ENCODE measurements at regions not wholly inside any gene's neighbourhood (a gene's known extent, or its start where the extent isn't known, plus 50 kb on each side); places are given as distances from the start of the nearest gene placed in this dataset.

DNA sequence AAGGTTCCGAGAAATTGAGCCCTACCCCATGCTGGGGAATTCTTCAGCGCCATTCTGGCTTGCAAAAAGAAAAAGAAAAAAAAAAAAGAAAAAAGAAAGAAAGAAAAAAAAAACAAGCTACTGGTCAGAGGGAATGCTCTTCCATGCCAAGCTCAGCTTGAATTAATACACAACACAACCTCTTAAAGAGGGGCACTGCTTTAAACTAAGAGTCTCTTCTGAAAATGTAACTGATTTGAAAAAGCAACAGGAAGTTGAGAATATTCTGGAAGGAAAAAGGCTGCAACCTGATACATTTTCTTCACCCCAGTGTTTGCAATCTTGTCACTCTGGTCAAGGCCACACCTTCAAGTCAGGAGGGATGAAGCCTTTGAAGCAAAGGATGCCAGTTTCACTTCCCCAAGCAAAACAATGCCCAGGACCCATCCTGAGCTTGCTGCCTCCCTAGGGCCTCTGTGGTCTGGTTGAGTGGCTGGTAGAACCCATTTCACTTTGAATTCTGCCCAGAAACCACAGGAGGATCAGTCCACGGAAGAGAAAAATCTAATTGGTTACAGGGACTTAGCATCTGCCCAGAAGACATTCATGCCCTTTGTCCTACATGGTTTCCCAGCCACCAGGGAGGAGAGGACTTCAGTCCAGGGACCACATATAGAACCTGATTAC, 389.7 kb downstream of the SOX9 start:
- no peaks in the 10 kb centered on the region for H3K9me3 ChIP-seq (ENCODE audit: control insufficient read depth in 1 of 2, low read length in 2 of 2)
- H3K36me3 Mint-ChIP-seq: no peaks in the 10 kb centered on the region
- H3K27me3 Mint-ChIP-seq: peaks cover 1 to 4% of the 10 kb centered on the region in 2 donors
- no peak overlapping the region for H3K27ac ChIP-seq (ENCODE audit: low read depth, low read length)
- intact Hi-C loops (cut with micrococcal nuclease): no loop called here
- no peaks in the 10 kb centered on the region for H3K36me3 ChIP-seq (ENCODE audit: insufficient read depth, low read length)
- H3K27me3 ChIP-seq (ENCODE audit: insufficient read depth, low read length): no peaks in the 10 kb centered on the region
- no peak overlapping the region for H3K4me3 ChIP-seq (ENCODE audit: low read length in 2 of 2)
- ChIA-PET POLR2A (ENCODE audit: partially characterized antibody) (no interaction called here), CTCF (ENCODE audit: partially characterized antibody) (interaction anchor here (1.1 kb wide), 1 partner anchor 46 kb away, joined by 3 read pairs; no protein-coding TSS in a partner anchor)
- H3K9me3 Mint-ChIP-seq: peaks cover 0 to 9% (median 0%) of the 10 kb centered on the region in 8 donors
- H3K4me3 Mint-ChIP-seq: no peak overlapping the region
- no peak overlapping the region for H3K27ac Mint-ChIP-seq
- H3K4me1 Mint-ChIP-seq: peaks cover 0 to 11% (median 0%) of the 10 kb centered on the region in 4 donors
- DNase-seq: no peak
- H3K4me1 ChIP-seq (ENCODE audit: insufficient read depth, low read length): no peaks in the 10 kb centered on the region

DNA sequence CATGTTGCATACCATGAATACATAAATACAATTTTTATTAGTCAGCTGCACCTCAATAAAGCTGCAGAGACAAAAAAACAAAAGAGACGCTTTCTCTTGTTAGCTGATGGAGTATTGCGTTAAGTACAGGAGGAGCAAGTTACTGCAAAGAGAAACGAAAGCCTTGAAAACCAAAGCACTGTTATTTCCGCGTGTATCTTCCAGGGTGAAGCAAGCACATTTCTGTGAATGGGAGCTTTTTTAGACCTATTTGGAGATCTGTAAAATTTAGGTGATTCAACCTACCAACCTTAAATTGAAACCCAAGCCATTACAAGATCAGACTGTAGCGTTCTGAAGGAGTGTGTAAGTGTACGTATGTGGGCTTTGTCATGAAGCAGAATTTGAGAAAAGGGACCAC, 390.4 kb downstream of the SOX9 start:
- intact Hi-C loops (cut with micrococcal nuclease): no loop called here
- no peaks in the 10 kb centered on the region for H3K27me3 ChIP-seq (ENCODE audit: insufficient read depth, low read length)
- Mint-ChIP-seq H3K4me1 (peaks cover 0 to 11% (median 0%) of the 10 kb centered on the region in 4 donors), H3K36me3 (no peaks in the 10 kb centered on the region), H3K4me3 (no peak overlapping the region), H3K27ac (no peak overlapping the region), H3K9me3 (peaks cover 0 to 4% (median 0%) of the 10 kb centered on the region in 8 donors), H3K27me3 (peaks cover 4 to 5% of the 10 kb centered on the region in 2 donors)
- no peak overlapping the region for H3K27ac ChIP-seq (ENCODE audit: low read depth, low read length)
- CTCF ChIA-PET (ENCODE audit: partially characterized antibody): no interaction called here
- no peaks in the 10 kb centered on the region for H3K9me3 ChIP-seq (ENCODE audit: control insufficient read depth in 1 of 2, low read length in 2 of 2)
- H3K4me1 ChIP-seq (ENCODE audit: insufficient read depth, low read length): no peaks in the 10 kb centered on the region
- no peak overlapping the region for H3K4me3 ChIP-seq (ENCODE audit: low read length in 2 of 2)
- DNase-seq: no peak
- POLR2A ChIA-PET (ENCODE audit: partially characterized antibody): no interaction called here
- no peaks in the 10 kb centered on the region for H3K36me3 ChIP-seq (ENCODE audit: insufficient read depth, low read length)

DNA sequence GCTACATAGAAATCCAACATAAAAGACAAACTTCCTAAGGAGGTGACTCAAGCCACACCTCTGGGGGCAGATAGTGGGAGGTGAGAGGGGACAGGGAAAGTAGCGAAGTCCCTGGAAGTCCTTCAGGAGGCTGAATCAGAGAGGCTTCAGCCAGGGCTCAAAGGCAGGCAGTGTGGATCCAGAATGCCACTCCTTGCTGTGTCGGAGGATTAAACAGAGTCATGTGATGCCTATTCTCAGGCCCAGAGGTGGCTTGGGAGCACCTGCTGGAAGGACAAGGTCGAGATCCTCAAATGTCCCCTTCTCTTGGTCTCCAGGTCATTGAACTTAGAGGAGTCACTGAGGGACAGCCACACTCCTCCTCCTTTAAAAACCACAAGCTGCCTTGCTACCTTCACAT, 391.1 kb downstream of the SOX9 start:
- ChIA-PET POLR2A (ENCODE audit: partially characterized antibody) (no interaction called here), CTCF (ENCODE audit: partially characterized antibody) (no interaction called here)
- no peak overlapping the region for H3K4me3 Mint-ChIP-seq
- H3K4me1 Mint-ChIP-seq: peaks cover 0 to 11% (median 0%) of the 10 kb centered on the region in 4 donors
- Histone ChIP-seq H3K27ac (ENCODE audit: low read depth, low read length) (no peak overlapping the region), H3K27me3 (ENCODE audit: insufficient read depth, low read length) (no peaks in the 10 kb centered on the region), H3K36me3 (ENCODE audit: insufficient read depth, low read length) (no peaks in the 10 kb centered on the region), H3K9me3 (ENCODE audit: control insufficient read depth in 1 of 2, low read length in 2 of 2) (no peaks in the 10 kb centered on the region), H3K4me3 (ENCODE audit: low read length in 2 of 2) (no peak overlapping the region), H3K4me1 (ENCODE audit: insufficient read depth, low read length) (no peaks in the 10 kb centered on the region)
- H3K9me3 Mint-ChIP-seq: peaks cover 0 to 2% (median 0%) of the 10 kb centered on the region in 8 donors
- H3K27me3 Mint-ChIP-seq: peaks cover 4 to 5% of the 10 kb centered on the region in 2 donors
- H3K27ac Mint-ChIP-seq: no peak overlapping the region
- no peaks in the 10 kb centered on the region for H3K36me3 Mint-ChIP-seq
- DNase-seq: no peak
- intact Hi-C loops (cut with micrococcal nuclease): no loop called here

DNA sequence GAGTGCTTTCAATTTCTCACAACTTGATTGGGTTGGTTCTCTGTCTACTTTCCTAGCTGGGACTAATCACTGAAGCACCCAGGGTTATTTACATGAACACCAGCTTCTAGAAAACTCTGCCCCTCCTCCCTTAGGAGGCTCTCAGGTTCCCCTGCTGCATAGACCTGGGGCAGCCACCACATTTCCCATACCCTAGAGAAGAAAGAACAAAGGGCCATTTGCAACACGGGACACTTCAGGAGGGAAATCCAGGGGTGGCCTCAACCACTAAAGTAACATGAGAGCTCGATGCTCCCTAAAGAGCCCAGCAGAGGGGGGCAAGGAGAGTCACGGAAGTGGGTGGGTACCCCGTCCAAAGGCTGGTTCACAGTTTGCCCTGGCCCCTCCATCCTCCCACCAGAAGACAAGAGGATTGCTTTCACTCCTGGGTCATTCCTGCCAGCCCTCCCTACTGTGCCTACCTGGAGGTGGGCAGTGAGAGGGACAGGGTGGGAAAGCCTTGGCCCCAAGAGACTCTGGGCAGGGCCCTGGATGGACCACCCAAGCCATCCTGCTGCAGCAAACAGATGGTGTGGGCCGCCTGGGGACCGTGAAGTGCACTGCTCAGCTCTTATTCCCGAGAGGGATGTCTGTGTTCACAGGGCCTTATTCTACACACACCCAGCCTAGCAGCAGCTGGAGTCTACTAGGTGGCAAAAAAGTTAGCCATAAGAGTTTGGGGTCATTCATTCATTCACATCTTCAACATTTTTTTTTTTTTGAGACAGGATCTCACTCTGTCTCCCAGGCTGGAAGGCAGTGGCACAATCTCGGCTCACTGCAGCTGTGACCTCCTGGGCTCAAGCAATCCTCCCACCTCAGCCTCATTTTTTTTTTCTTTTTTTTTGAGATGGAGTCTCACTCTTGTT, 392.1 kb downstream of the SOX9 start:
- no peak overlapping the region for H3K4me3 Mint-ChIP-seq
- peaks cover 4 to 5% of the 10 kb centered on the region in 2 donors for H3K27me3 Mint-ChIP-seq
- Histone ChIP-seq H3K4me3 (ENCODE audit: low read length in 2 of 2) (no peak overlapping the region), H3K36me3 (ENCODE audit: insufficient read depth, low read length) (no peaks in the 10 kb centered on the region), H3K27ac (ENCODE audit: low read depth, low read length) (no peak overlapping the region), H3K9me3 (ENCODE audit: control insufficient read depth in 1 of 2, low read length in 2 of 2) (no peaks in the 10 kb centered on the region), H3K27me3 (ENCODE audit: insufficient read depth, low read length) (no peaks in the 10 kb centered on the region), H3K4me1 (ENCODE audit: insufficient read depth, low read length) (no peaks in the 10 kb centered on the region)
- peaks cover 0 to 11% (median 0%) of the 10 kb centered on the region in 4 donors for H3K4me1 Mint-ChIP-seq
- no peak overlapping the region for H3K27ac Mint-ChIP-seq
- intact Hi-C loops (cut with micrococcal nuclease): no loop called here
- no peaks in the 10 kb centered on the region for H3K9me3 Mint-ChIP-seq
- CTCF ChIA-PET (ENCODE audit: partially characterized antibody): no interaction called here
- no peak for DNase-seq
- no peaks in the 10 kb centered on the region for H3K36me3 Mint-ChIP-seq
- POLR2A ChIA-PET (ENCODE audit: partially characterized antibody): no interaction called here

DNA sequence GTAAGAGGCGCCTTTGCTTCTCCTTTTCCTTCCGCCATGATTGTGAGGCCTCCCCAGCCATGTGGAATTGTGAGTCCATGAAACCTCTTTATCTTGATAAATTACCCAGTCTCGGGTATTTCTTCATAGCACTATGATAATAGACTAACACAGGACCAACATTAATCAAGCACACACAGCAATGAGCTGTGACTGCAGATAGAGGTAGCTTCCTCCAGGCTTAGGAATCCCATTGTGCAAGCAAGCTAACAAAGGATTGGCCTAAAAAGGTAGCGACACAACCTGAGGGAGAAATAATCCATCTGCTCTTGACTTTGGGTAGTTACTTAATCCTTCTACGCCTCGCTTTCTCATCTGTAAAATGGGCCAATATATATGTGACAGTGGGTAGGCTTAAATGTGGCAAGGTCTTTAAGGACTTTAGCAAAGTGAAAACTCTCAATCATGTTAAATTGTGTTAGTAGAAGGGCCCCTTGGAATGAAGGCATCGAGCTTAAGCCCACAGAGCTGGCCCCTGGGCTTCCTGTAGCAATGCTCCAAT, 393.6 kb downstream of the SOX9 start:
- CTCF ChIA-PET (ENCODE audit: partially characterized antibody): no interaction called here
- Mint-ChIP-seq H3K9me3 (no peaks in the 10 kb centered on the region), H3K4me3 (no peak overlapping the region), H3K4me1 (peaks cover 0 to 19% (median 0%) of the 10 kb centered on the region in 4 donors), H3K27me3 (peaks cover 5 to 6% of the 10 kb centered on the region in 2 donors), H3K36me3 (no peaks in the 10 kb centered on the region), H3K27ac (no peak overlapping the region)
- Histone ChIP-seq H3K27ac (ENCODE audit: low read depth, low read length) (no peak overlapping the region), H3K36me3 (ENCODE audit: insufficient read depth, low read length) (no peaks in the 10 kb centered on the region), H3K9me3 (ENCODE audit: control insufficient read depth in 1 of 2, low read length in 2 of 2) (no peaks in the 10 kb centered on the region), H3K4me1 (ENCODE audit: insufficient read depth, low read length) (no peaks in the 10 kb centered on the region), H3K27me3 (ENCODE audit: insufficient read depth, low read length) (no peaks in the 10 kb centered on the region), H3K4me3 (ENCODE audit: low read length in 2 of 2) (no peak overlapping the region)
- no peak for DNase-seq
- POLR2A ChIA-PET (ENCODE audit: partially characterized antibody): no interaction called here
- intact Hi-C loops (cut with micrococcal nuclease): no loop called here

DNA sequence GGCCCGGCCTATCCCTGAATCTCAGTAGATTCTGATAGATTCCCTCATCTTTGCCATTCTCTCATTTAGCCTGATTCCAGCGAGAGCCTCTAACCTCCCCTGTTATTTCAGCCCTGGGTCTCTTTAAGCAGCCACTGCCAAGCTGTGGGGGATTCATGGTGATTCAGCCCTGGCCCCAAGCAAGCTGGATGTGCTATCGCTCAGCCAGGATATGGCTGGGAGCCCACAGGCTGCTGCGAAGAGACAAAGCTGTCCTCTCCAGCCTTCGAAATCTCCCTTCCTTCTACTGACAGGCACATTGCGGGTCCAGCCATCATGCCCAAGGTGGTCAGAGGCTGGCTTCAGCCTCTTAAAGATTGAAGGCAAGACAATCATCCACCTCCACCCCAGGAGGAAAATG, 394.1 kb downstream of the SOX9 start:
- H3K27ac ChIP-seq (ENCODE audit: low read depth, low read length): no peak overlapping the region
- intact Hi-C loops (cut with micrococcal nuclease): no loop called here
- H3K27ac Mint-ChIP-seq: no peak overlapping the region
- H3K27me3 ChIP-seq (ENCODE audit: insufficient read depth, low read length): no peaks in the 10 kb centered on the region
- H3K4me3 Mint-ChIP-seq: no peak overlapping the region
- H3K9me3 Mint-ChIP-seq: no peaks in the 10 kb centered on the region
- H3K4me1 Mint-ChIP-seq: peaks cover 0 to 21% (median 0%) of the 10 kb centered on the region in 4 donors
- DNase-seq: no peak
- peaks cover 5 to 6% of the 10 kb centered on the region in 2 donors for H3K27me3 Mint-ChIP-seq
- CTCF ChIA-PET (ENCODE audit: partially characterized antibody): no interaction called here
- H3K36me3 ChIP-seq (ENCODE audit: insufficient read depth, low read length): no peaks in the 10 kb centered on the region
- H3K4me3 ChIP-seq (ENCODE audit: low read length in 2 of 2): no peak overlapping the region
- no peaks in the 10 kb centered on the region for H3K36me3 Mint-ChIP-seq
- H3K4me1 ChIP-seq (ENCODE audit: insufficient read depth, low read length): no peaks in the 10 kb centered on the region
- POLR2A ChIA-PET (ENCODE audit: partially characterized antibody): no interaction called here
- no peaks in the 10 kb centered on the region for H3K9me3 ChIP-seq (ENCODE audit: control insufficient read depth in 1 of 2, low read length in 2 of 2)

DNA sequence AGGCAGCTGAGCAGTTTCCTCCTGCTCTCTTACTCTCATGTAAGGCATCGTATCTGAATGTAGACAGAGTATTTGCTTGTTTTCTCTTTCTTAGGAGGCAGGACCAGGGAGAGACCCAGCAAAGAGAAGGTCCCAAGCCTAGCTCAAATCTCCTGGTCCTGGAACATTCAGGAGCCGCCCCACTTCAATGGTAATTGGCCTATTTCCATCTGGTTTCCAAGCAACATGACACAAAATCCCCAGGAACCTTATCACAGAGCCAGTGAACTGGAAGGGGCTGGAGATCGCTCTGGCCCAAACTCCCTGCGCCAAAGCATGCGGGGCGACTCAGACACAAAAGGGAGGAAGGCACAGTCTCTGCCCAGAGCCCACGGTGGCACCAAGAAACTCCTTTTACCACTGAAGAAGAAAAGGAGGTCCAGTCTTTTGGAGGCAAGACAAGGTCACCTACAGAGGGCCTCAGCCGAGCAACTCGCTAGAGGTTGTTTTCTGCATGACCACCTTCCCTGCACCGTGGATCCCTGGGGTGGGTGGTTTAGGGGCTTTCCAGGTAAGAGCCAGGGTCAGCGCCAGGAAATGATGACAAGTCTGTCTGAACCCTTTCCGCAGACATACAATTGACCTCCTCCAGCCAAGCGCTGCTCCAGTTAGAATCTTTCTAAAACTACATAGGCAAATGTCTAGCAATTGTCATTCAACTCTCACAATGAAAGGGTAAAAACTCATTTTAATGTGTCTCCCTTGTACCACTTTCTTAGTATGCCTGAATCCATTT, 394.7 kb downstream of the SOX9 start:
- Histone ChIP-seq H3K27ac (ENCODE audit: low read depth, low read length) (no peak overlapping the region), H3K36me3 (ENCODE audit: insufficient read depth, low read length) (no peaks in the 10 kb centered on the region), H3K9me3 (ENCODE audit: control insufficient read depth in 1 of 2, low read length in 2 of 2) (no peaks in the 10 kb centered on the region), H3K4me3 (ENCODE audit: low read length in 2 of 2) (no peak overlapping the region), H3K4me1 (ENCODE audit: insufficient read depth, low read length) (no peaks in the 10 kb centered on the region), H3K27me3 (ENCODE audit: insufficient read depth, low read length) (no peaks in the 10 kb centered on the region)
- no peaks in the 10 kb centered on the region for H3K9me3 Mint-ChIP-seq
- peaks cover 5 to 6% of the 10 kb centered on the region in 2 donors for H3K27me3 Mint-ChIP-seq
- CTCF ChIA-PET (ENCODE audit: partially characterized antibody): no interaction called here
- POLR2A ChIA-PET (ENCODE audit: partially characterized antibody): no interaction called here
- peaks cover 0 to 20% (median 0%) of the 10 kb centered on the region in 4 donors for H3K4me1 Mint-ChIP-seq
- DNase-seq: no peak
- no peak overlapping the region for H3K4me3 Mint-ChIP-seq
- intact Hi-C loops (cut with micrococcal nuclease): no loop called here
- no peak overlapping the region for H3K27ac Mint-ChIP-seq
- H3K36me3 Mint-ChIP-seq: no peaks in the 10 kb centered on the region

Measured in CD4-positive, alpha-beta memory T cell (primary cell).